HEK293 (cell line): ENCODE measurements at regions not wholly inside any gene's neighbourhood (a gene's known extent, or its start where the extent isn't known, plus 50 kb on each side); places are given as distances from the start of the nearest gene placed in this dataset.

ENCODE experiments used
- CTCF ChIA-PET: fragments of 350-600 bp; formaldehyde crosslinking; extraction: SDS; loops from one replicate; lab custom pipeline; 2021; ENCODE audit warnings: antibody characterized with exemption; lab: Yijun Ruan, JAX
- POLR2A ChIA-PET: fragments of 300-600 bp; formaldehyde crosslinking; extraction: SDS; loops from one replicate; lab custom pipeline; 2020; ENCODE audit warnings: antibody characterized with exemption, inconsistent platforms; lab: Yijun Ruan, JAX
- H3K27ac ChIP-seq: fragments of 200-500 bp; sonication (Bioruptor generic); 2 replicates; pipeline ENCODE4 v1.5.1; 2014; ENCODE audit warnings: low read depth, low read length, control low read depth, inconsistent platforms; ENCODE audit errors: extremely low read depth
- H3K36me3 ChIP-seq, 2 experiments: fragments of 200-500 bp in 1 of 2; sonication (Bioruptor generic) in 1 of 2; 1 replicate in 1 of 2; 2 replicates in 1 of 2; pipeline ENCODE4 v1.5.1; 2014 to 2017; ENCODE audit warnings: inconsistent platforms in 2 of 2, low read length in 2 of 2; ENCODE audit not compliant: control insufficient read depth in 2 of 2, insufficient read depth in 1 of 2
- H3K4me1 ChIP-seq: fragments of 200-500 bp; sonication (Bioruptor generic); 2 replicates; pipeline ENCODE4 v1.5.1; 2014; ENCODE audit warnings: mild to moderate bottlenecking, low read length, inconsistent platforms; ENCODE audit not compliant: control insufficient read depth, insufficient read depth
- H3K4me3 ChIP-seq: 2 replicates; pipeline ENCODE4 v1.5.1; 2011; ENCODE audit warnings: low read depth, mild to moderate bottlenecking, control low read depth, low read length, moderate library complexity
- H3K9me3 ChIP-seq: fragments of 200-500 bp; sonication (Bioruptor generic); 2 replicates; pipeline ENCODE4 v1.5.1; 2014; ENCODE audit warnings: low read depth, low read length, inconsistent platforms; ENCODE audit not compliant: control insufficient read depth, insufficient read depth
- KLF10 ChIP-seq: fragments of 450-650 bp; IDR thresholded peaks from 2 replicates; pipeline ENCODE4 v1.5.1; 2018; ENCODE audit warnings: missing biosample characterization, mild to moderate bottlenecking, missing genetic modification characterization
- KLF16 ChIP-seq: fragments of 450-650 bp; formaldehyde crosslinking; IDR thresholded peaks from 2 replicates; pipeline ENCODE4 v1.5.1; 2017; ENCODE audit warnings: missing biosample characterization, missing genetic modification characterization
- KLF8 ChIP-seq: fragments of 450-650 bp; formaldehyde crosslinking; IDR thresholded peaks from 2 replicates; pipeline ENCODE4 v1.5.1; 2016; ENCODE audit warnings: missing biosample characterization, missing genetic modification characterization
- SALL2 ChIP-seq: fragments of 450-650 bp; formaldehyde crosslinking; IDR thresholded peaks from 2 replicates; pipeline ENCODE4 v1.5.0; 2017; ENCODE audit warnings: missing biosample characterization, mild to moderate bottlenecking, missing genetic modification characterization, borderline replicate concordance
- SCRT1 ChIP-seq: fragments of 450-650 bp; formaldehyde crosslinking; IDR thresholded peaks from 2 replicates; pipeline ENCODE4 v1.5.1; 2016; ENCODE audit warnings: missing biosample characterization, missing genetic modification characterization, borderline replicate concordance
- WT1 ChIP-seq: fragments of 450-650 bp; formaldehyde crosslinking; IDR thresholded peaks from 2 replicates; pipeline ENCODE4 v1.5.1; 2016; ENCODE audit warnings: missing biosample characterization, missing genetic modification characterization
- ZBTB21 ChIP-seq: fragments of 450-650 bp; formaldehyde crosslinking; IDR thresholded peaks from 2 replicates; pipeline ENCODE4 v1.5.1; 2017; ENCODE audit warnings: missing biosample characterization, missing genetic modification characterization
- ZBTB8A ChIP-seq: fragments of 450-650 bp; formaldehyde crosslinking; IDR thresholded peaks from 2 replicates; pipeline ENCODE4 v1.5.1; 2016; ENCODE audit warnings: missing biosample characterization, missing genetic modification characterization
- ZFP41 ChIP-seq: fragments of 450-650 bp; formaldehyde crosslinking; IDR thresholded peaks from 2 replicates; pipeline ENCODE4 v1.5.1; 2016; ENCODE audit warnings: missing biosample characterization, missing genetic modification characterization, borderline replicate concordance
- ZNF132 ChIP-seq: fragments of 450-650 bp; formaldehyde crosslinking; IDR thresholded peaks from 2 replicates; pipeline ENCODE4 v1.5.1; 2017; ENCODE audit warnings: missing biosample characterization, missing genetic modification characterization, borderline replicate concordance
- ZNF155 ChIP-seq: fragments of 450-650 bp; formaldehyde crosslinking; IDR thresholded peaks from 2 replicates; pipeline ENCODE4 v1.5.1; 2016; ENCODE audit warnings: missing biosample characterization, missing genetic modification characterization
- ZNF157 ChIP-seq: fragments of 450-650 bp; formaldehyde crosslinking; IDR thresholded peaks from 2 replicates; pipeline ENCODE4 v1.5.1; 2016; ENCODE audit warnings: missing biosample characterization, missing genetic modification characterization
- ZNF211 ChIP-seq: fragments of 450-650 bp; formaldehyde crosslinking; IDR thresholded peaks from 2 replicates; pipeline ENCODE4 v1.5.1; 2016; ENCODE audit warnings: low read depth, missing biosample characterization, missing genetic modification characterization
- ZNF354C ChIP-seq: fragments of 450-650 bp; formaldehyde crosslinking; IDR thresholded peaks from 2 replicates; pipeline ENCODE4 v1.5.1; 2016; ENCODE audit warnings: missing biosample characterization, missing genetic modification characterization, low read depth, borderline replicate concordance
- ZNF501 ChIP-seq: fragments of 450-650 bp; formaldehyde crosslinking; IDR thresholded peaks from 2 replicates; pipeline ENCODE4 v1.5.1; 2016; ENCODE audit warnings: missing biosample characterization, missing genetic modification characterization
- ZNF555 ChIP-seq: fragments of 450-650 bp; formaldehyde crosslinking; conservative IDR thresholded peaks from 2 replicates; pipeline ENCODE4 v1.5.1; 2017; ENCODE audit warnings: missing biosample characterization, mild to moderate bottlenecking, missing genetic modification characterization, inconsistent platforms
- ZNF558 ChIP-seq: fragments of 450-650 bp; formaldehyde crosslinking; IDR thresholded peaks from 2 replicates; pipeline ENCODE4 v1.5.1; 2016; ENCODE audit warnings: missing biosample characterization, missing genetic modification characterization
- ZNF658 ChIP-seq: fragments of 450-650 bp; formaldehyde crosslinking; IDR thresholded peaks from 2 replicates; pipeline ENCODE4; 2016; ENCODE audit warnings: missing biosample characterization, missing genetic modification characterization
- TF ChIP-seq, protein P1 (sequence below): fragments of 450-650 bp; formaldehyde crosslinking; IDR thresholded peaks from 2 replicates; pipeline ENCODE4 v1.5.1; 2016; ENCODE audit warnings: missing biosample characterization, missing genetic modification characterization
- TF ChIP-seq, protein P2 (sequence below): fragments of 450-650 bp; formaldehyde crosslinking; IDR thresholded peaks from 2 replicates; pipeline ENCODE4 v1.5.1; 2016; ENCODE audit warnings: missing biosample characterization, missing genetic modification characterization, borderline replicate concordance
- TF ChIP-seq, protein P3 (sequence below): fragments of 450-650 bp; formaldehyde crosslinking; IDR thresholded peaks from 2 replicates; pipeline ENCODE4 v1.5.1; 2016; ENCODE audit warnings: missing biosample characterization, missing genetic modification characterization, borderline replicate concordance
- TF ChIP-seq, protein P4 (sequence below): fragments of 450-650 bp; formaldehyde crosslinking; IDR thresholded peaks from 2 replicates; pipeline ENCODE4 v1.5.1; 2016; ENCODE audit warnings: missing biosample characterization, missing genetic modification characterization

DNA sequence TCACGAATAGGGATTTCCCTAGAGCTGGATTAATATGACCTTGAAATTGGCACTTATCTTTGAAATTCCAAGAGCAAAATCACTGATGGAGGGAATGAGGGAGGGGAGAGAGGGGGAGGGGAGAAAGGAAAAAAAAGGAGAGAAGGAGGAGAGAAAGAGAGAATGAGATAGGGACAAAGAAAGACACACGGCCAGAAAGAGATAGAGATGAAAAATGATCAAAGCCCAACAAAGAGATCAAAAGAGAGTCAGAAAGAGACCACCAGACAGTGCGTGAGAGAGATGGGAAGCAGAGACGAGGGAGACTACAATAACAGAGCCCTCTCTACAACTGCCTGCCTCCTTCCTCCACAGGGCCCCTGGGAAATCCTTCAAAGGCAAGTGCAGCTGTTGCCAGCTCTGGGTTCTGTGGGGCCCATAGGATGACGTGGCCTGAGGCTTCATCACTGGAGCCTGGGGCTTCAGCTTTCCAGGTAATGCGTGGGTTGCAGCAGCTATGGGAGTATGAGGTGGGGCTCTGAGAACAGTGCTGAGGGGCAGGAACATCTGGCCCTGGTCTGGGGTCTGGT lies 58.3 kb upstream of the SHB start:
- H3K36me3 ChIP-seq = no peaks in the 10 kb centered on the region
- CTCF ChIA-PET = interaction anchor here (0.7 to 1.2 kb wide), 2 partner anchors 33 to 131 kb away, joined by 3 to 4 read pairs; no protein-coding TSS in a partner anchor
- H3K9me3 ChIP-seq = no peaks in the 10 kb centered on the region
- TF ChIP-seq ZNF155 (tag by site-specific recombination) (no peak), KLF10 (tag by site-specific recombination) (no peak), ZFP41 (tag by site-specific recombination) (no peak), ZBTB21 (tag by site-specific recombination) (no peak), ZNF354C (tag by site-specific recombination) (no peak)
- TF ChIP-seq, all 188 proteins: peak for 0
- Histone ChIP-seq H3K4me1 (no peaks in the 10 kb centered on the region), H3K4me3 (no peak overlapping the region), H3K27ac (no peak overlapping the region)
- POLR2A ChIA-PET = no interaction called here

DNA sequence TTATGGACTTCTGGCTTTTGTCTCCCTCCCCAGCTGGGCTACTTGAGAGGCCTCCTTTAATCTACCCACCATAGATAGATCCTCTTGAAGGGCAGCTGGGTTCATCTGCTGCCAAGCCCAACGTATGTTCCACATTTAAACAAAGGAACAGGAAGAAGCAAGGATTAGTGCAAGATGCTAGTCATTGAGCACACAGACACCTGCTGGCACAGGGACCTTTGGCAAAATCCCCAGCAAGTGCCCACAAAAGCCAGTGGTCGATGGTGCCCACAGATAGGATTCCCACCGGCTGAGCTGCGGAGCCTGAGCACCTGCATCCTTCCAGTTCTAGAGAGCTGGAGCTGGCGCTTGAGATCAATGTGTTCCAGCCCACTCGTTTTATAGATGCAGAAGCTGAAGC lies 57.7 kb upstream of the SHB start:
- POLR2A ChIA-PET = no interaction called here
- TF ChIP-seq KLF16 (tag by site-specific recombination) (no peak), ZNF555 (tag by site-specific recombination) (no peak), WT1 (tag by site-specific recombination) (no peak), ZBTB8A (no peak), KLF8 (tag by site-specific recombination) (no peak)
- CTCF ChIA-PET = interaction anchor here (0.7 to 2.1 kb wide), 5 partner anchors 16 to 130 kb away, joined by 3 to 8 read pairs (median 4); no protein-coding TSS in a partner anchor
- no peak overlapping the region for H3K4me3 ChIP-seq
- H3K36me3 ChIP-seq = no peaks in the 10 kb centered on the region
- no peaks in the 10 kb centered on the region for H3K4me1 ChIP-seq
- H3K27ac ChIP-seq = no peak overlapping the region
- no peaks in the 10 kb centered on the region for H3K9me3 ChIP-seq

DNA sequence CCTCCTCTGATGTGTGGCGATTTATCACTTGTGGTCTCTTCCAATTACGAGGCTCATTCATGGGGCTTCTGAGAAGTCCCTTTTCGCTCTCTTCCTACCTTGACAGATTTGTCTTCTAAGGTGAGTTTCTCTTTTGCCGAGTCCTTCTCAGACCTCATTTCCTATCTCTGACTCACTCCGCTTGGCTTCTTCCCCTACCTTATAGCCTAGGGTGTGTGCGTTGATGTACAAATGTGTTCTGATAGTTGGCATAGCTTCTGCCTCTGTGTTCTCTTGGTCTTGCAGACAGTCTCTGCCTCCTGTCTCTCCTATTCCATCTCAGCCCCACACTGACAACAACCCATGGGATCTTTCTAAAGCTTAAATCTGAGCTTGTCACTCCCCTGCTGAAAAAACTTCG lies 56.9 kb upstream of the SHB start:
- H3K4me1 ChIP-seq = no peaks in the 10 kb centered on the region
- CTCF ChIA-PET = interaction anchor here (0.6 to 2.1 kb wide), 6 partner anchors 10 to 266 kb away, joined by 3 to 8 read pairs (median 4); no protein-coding TSS in a partner anchor
- H3K27ac ChIP-seq = no peak overlapping the region
- H3K4me3 ChIP-seq = no peak overlapping the region
- POLR2A ChIA-PET = no interaction called here
- no peaks in the 10 kb centered on the region for H3K9me3 ChIP-seq
- H3K36me3 ChIP-seq = no peaks in the 10 kb centered on the region
- TF ChIP-seq ZNF501 (tag by site-specific recombination) (no peak), ZNF211 (tag by site-specific recombination) (no peak), ZNF157 (tag by site-specific recombination) (no peak), ZNF658 (tag by site-specific recombination) (no peak), ZNF132 (tag by site-specific recombination) (no peak), KLF8 (tag by site-specific recombination) (no peak), ZNF558 (tag by site-specific recombination) (no peak), SALL2 (tag by site-specific recombination) (no peak), ZBTB8A (no peak), SCRT1 (no peak)
- TF ChIP-seq, protein P1, sequence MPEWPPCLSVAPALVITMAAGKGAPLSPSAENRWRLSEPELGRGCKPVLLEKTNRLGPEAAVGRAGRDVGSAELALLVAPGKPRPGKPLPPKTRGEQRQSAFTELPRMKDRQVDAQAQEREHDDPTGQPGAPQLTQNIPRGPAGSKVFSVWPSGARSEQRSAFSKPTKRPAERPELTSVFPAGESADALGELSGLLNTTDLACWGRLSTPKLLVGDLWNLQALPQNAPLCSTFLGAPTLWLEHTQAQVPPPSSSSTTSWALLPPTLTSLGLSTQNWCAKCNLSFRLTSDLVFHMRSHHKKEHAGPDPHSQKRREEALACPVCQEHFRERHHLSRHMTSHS = no peak
- TF ChIP-seq, protein P2, sequence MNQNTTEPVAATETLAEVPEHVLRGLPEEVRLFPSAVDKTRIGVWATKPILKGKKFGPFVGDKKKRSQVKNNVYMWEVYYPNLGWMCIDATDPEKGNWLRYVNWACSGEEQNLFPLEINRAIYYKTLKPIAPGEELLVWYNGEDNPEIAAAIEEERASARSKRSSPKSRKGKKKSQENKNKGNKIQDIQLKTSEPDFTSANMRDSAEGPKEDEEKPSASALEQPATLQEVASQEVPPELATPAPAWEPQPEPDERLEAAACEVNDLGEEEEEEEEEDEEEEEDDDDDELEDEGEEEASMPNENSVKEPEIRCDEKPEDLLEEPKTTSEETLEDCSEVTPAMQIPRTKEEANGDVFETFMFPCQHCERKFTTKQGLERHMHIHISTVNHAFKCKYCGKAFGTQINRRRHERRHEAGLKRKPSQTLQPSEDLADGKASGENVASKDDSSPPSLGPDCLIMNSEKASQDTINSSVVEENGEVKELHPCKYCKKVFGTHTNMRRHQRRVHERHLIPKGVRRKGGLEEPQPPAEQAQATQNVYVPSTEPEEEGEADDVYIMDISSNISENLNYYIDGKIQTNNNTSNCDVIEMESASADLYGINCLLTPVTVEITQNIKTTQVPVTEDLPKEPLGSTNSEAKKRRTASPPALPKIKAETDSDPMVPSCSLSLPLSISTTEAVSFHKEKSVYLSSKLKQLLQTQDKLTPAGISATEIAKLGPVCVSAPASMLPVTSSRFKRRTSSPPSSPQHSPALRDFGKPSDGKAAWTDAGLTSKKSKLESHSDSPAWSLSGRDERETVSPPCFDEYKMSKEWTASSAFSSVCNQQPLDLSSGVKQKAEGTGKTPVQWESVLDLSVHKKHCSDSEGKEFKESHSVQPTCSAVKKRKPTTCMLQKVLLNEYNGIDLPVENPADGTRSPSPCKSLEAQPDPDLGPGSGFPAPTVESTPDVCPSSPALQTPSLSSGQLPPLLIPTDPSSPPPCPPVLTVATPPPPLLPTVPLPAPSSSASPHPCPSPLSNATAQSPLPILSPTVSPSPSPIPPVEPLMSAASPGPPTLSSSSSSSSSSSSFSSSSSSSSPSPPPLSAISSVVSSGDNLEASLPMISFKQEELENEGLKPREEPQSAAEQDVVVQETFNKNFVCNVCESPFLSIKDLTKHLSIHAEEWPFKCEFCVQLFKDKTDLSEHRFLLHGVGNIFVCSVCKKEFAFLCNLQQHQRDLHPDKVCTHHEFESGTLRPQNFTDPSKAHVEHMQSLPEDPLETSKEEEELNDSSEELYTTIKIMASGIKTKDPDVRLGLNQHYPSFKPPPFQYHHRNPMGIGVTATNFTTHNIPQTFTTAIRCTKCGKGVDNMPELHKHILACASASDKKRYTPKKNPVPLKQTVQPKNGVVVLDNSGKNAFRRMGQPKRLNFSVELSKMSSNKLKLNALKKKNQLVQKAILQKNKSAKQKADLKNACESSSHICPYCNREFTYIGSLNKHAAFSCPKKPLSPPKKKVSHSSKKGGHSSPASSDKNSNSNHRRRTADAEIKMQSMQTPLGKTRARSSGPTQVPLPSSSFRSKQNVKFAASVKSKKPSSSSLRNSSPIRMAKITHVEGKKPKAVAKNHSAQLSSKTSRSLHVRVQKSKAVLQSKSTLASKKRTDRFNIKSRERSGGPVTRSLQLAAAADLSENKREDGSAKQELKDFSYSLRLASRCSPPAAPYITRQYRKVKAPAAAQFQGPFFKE = no peak
- TF ChIP-seq, protein P3, sequence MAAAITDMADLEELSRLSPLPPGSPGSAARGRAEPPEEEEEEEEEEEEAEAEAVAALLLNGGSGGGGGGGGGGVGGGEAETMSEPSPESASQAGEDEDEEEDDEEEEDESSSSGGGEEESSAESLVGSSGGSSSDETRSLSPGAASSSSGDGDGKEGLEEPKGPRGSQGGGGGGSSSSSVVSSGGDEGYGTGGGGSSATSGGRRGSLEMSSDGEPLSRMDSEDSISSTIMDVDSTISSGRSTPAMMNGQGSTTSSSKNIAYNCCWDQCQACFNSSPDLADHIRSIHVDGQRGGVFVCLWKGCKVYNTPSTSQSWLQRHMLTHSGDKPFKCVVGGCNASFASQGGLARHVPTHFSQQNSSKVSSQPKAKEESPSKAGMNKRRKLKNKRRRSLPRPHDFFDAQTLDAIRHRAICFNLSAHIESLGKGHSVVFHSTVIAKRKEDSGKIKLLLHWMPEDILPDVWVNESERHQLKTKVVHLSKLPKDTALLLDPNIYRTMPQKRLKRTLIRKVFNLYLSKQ (tag by site-specific recombination) = no peak
- TF ChIP-seq, protein P4, sequence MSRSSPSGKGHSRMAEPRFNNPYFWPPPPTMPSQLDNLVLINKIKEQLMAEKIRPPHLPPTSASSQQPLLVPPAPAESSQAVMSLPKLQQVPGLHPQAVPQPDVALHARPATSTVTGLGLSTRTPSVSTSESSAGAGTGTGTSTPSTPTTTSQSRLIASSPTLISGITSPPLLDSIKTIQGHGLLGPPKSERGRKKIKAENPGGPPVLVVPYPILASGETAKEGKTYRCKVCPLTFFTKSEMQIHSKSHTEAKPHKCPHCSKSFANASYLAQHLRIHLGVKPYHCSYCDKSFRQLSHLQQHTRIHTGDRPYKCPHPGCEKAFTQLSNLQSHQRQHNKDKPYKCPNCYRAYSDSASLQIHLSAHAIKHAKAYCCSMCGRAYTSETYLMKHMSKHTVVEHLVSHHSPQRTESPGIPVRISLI (tag by site-specific recombination) = no peak
